ENCODE measurements at regions not wholly inside any gene's neighbourhood (a gene's known extent, or its start where the extent isn't known, plus 50 kb on each side); places are given as distances from the start of the nearest gene placed in this dataset.

DNA sequence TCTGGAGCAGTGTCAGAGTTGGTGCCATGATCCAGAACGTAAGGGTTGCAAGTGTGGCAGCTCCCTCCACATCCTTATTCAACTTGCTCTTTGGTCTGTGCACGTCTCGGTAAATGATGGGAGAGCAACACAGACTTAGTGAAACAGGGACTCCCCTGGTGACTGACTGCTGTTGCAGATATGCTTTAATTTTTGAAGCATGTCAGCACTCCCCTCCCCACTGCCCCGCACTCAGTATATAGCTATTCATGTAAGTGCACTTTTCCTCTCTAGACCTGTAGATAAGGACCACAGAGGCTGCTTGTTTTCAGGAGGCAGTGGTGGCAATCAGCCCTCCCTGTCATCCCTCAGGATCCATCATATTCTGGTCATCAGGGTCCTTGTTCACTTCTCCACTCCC, 470.9 kb downstream of the IRS2 start:
- no peaks in the 10 kb centered on the region for H3K79me2 ChIP-seq (ENCODE audit: insufficient read depth, low read length)
- H3K27me3 ChIP-seq (ENCODE audit: control insufficient read depth in 2 of 2, insufficient read depth in 2 of 2, low read length in 2 of 2): no peaks in the 10 kb centered on the region
- H3K4me1 Mint-ChIP-seq: no peaks in the 10 kb centered on the region
- H3K4me1 ChIP-seq (ENCODE audit: control insufficient read depth in 1 of 2, insufficient read depth in 2 of 2, low read length in 2 of 2): no peaks in the 10 kb centered on the region
- no peaks in the 10 kb centered on the region for H3K36me3 ChIP-seq (replicated peaks in 1 of 2; ENCODE audit: control insufficient read depth in 1 of 2, insufficient read depth in 2 of 2, low read length in 2 of 2)
- H3K4me2 ChIP-seq (replicated peaks; ENCODE audit: extremely low read depth, low read length, poor library complexity, severe bottlenecking): no peak overlapping the region
- no peak overlapping the region for H3K27ac ChIP-seq (ENCODE audit: low read depth in 1 of 2, low read length in 2 of 2)
- 87% methylated on average over 3 of the region's 4 CpGs for WGBS (ENCODE audit: insufficient coverage)
- intact Hi-C loops (cut with micrococcal nuclease): no loop called here
- TF ChIP-seq, protein P1, sequence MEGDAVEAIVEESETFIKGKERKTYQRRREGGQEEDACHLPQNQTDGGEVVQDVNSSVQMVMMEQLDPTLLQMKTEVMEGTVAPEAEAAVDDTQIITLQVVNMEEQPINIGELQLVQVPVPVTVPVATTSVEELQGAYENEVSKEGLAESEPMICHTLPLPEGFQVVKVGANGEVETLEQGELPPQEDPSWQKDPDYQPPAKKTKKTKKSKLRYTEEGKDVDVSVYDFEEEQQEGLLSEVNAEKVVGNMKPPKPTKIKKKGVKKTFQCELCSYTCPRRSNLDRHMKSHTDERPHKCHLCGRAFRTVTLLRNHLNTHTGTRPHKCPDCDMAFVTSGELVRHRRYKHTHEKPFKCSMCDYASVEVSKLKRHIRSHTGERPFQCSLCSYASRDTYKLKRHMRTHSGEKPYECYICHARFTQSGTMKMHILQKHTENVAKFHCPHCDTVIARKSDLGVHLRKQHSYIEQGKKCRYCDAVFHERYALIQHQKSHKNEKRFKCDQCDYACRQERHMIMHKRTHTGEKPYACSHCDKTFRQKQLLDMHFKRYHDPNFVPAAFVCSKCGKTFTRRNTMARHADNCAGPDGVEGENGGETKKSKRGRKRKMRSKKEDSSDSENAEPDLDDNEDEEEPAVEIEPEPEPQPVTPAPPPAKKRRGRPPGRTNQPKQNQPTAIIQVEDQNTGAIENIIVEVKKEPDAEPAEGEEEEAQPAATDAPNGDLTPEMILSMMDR (IDR thresholded peaks at IDR 0.05): no peak
- peaks cover 11 to 37% (median 24%) of the 10 kb centered on the region in 7 donors for H3K9me3 Mint-ChIP-seq
- no peaks in the 10 kb centered on the region for H4K20me1 ChIP-seq (ENCODE audit: insufficient read depth, low read length)
- no peak overlapping the region for H3K27ac Mint-ChIP-seq
- peaks cover 0 to 20% of the 10 kb centered on the region in 2 donors for H3K9me3 ChIP-seq (replicated peaks in 1 of 2; ENCODE audit: control insufficient read depth in 1 of 2, insufficient read depth in 1 of 2, low read length in 2 of 2)
- peaks cover 2 to 10% (median 6%) of the 10 kb centered on the region in 3 donors for H3K27me3 Mint-ChIP-seq (ENCODE audit: low read depth in 3 of 3)
- H2AFZ ChIP-seq (ENCODE audit: insufficient read depth, low read depth, low read length, poor library complexity, severe bottlenecking): no peak overlapping the region
- H3K36me3 Mint-ChIP-seq: no peaks in the 10 kb centered on the region
- no peak for DNase-seq
- H3K9ac ChIP-seq (ENCODE audit: insufficient read depth, low read length, poor library complexity, severe bottlenecking): no peak overlapping the region
- H3K4me3 Mint-ChIP-seq: no peak overlapping the region
- H3K4me3 ChIP-seq (replicated peaks in 1 of 3; ENCODE audit: low read depth in 2 of 3, low read length in 3 of 3): no peak overlapping the region

DNA sequence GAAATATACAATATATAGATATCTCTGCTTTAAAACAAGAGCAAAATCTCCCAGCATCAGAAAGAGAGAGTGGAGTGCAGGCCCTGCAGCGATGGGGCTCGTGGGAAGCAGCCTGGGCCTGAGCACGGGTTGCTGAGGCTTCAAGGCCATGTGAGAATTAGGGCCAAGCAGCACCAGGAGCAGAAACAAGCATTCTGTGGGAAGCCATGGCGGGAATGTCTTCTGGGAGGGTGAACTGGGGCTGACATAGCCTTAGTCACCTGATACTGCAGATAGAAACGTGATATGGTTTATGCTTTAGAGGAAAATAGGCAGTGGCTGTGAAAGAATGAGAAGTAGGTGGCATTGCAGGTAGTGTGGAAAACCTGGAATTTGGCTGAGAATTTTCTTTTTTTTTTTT, 472.3 kb downstream of the IRS2 start:
- H3K9me3 ChIP-seq (replicated peaks in 1 of 2; ENCODE audit: control insufficient read depth in 1 of 2, insufficient read depth in 1 of 2, low read length in 2 of 2): peaks cover 0 to 15% of the 10 kb centered on the region in 2 donors
- TF ChIP-seq, protein P1 (IDR thresholded peaks at IDR 0.05): no peak

More for the DNA sequence above, 472.3 kb downstream of the IRS2 start:
- H3K36me3 ChIP-seq (replicated peaks in 1 of 2; ENCODE audit: control insufficient read depth in 1 of 2, insufficient read depth in 2 of 2, low read length in 2 of 2): no peaks in the 10 kb centered on the region
- H2AFZ ChIP-seq (ENCODE audit: insufficient read depth, low read depth, low read length, poor library complexity, severe bottlenecking): no peak overlapping the region
- no peak overlapping the region for H3K4me3 ChIP-seq (replicated peaks in 1 of 3; ENCODE audit: low read depth in 2 of 3, low read length in 3 of 3)
- Mint-ChIP-seq H3K4me1 (no peaks in the 10 kb centered on the region), H3K27me3 (ENCODE audit: low read depth in 3 of 3) (peaks cover 1 to 10% (median 2%) of the 10 kb centered on the region in 3 donors), H3K9me3 (peaks cover 10 to 27% (median 16%) of the 10 kb centered on the region in 7 donors), H3K4me3 (no peak overlapping the region), H3K36me3 (no peaks in the 10 kb centered on the region), H3K27ac (peak overlapping the region in 1 of 7 donors; percentile 26)
- WGBS (ENCODE audit: insufficient coverage): 84% methylated on average over 5 of the region's 5 CpGs
- no peak overlapping the region for H3K4me2 ChIP-seq (replicated peaks; ENCODE audit: extremely low read depth, low read length, poor library complexity, severe bottlenecking)
- no peaks in the 10 kb centered on the region for H3K27me3 ChIP-seq (ENCODE audit: control insufficient read depth in 2 of 2, insufficient read depth in 2 of 2, low read length in 2 of 2)
- no peaks in the 10 kb centered on the region for H3K4me1 ChIP-seq (ENCODE audit: control insufficient read depth in 1 of 2, insufficient read depth in 2 of 2, low read length in 2 of 2)
- no peaks in the 10 kb centered on the region for H3K79me2 ChIP-seq (ENCODE audit: insufficient read depth, low read length)
- H3K27ac ChIP-seq (ENCODE audit: low read depth in 1 of 2, low read length in 2 of 2): no peak overlapping the region
- H4K20me1 ChIP-seq (ENCODE audit: insufficient read depth, low read length): no peaks in the 10 kb centered on the region
- intact Hi-C loops (cut with micrococcal nuclease): no loop called here
- no peak for DNase-seq
- no peak overlapping the region for H3K9ac ChIP-seq (ENCODE audit: insufficient read depth, low read length, poor library complexity, severe bottlenecking)

All from CD14-positive monocyte (primary cell).